HG03095 (cell line): ENCODE measurements at regions not wholly inside any gene's neighbourhood (a gene's known extent, or its start where the extent isn't known, plus 50 kb on each side); places are given as distances from the start of the nearest gene placed in this dataset.
"Not testable (repeated sequence)": the region's sequence is repeated elsewhere in the genome, so short reads cannot be mapped to it uniquely, and the experiment has no call there.

Source experiments
- ATAC-seq: cut with Tn5 transposase; IDR thresholded peaks from one replicate; pipeline ENCODE4 v1.9.1; 2021; ENCODE audit warnings: moderate library complexity; ENCODE audit not compliant: unreplicated experiment

DNA sequence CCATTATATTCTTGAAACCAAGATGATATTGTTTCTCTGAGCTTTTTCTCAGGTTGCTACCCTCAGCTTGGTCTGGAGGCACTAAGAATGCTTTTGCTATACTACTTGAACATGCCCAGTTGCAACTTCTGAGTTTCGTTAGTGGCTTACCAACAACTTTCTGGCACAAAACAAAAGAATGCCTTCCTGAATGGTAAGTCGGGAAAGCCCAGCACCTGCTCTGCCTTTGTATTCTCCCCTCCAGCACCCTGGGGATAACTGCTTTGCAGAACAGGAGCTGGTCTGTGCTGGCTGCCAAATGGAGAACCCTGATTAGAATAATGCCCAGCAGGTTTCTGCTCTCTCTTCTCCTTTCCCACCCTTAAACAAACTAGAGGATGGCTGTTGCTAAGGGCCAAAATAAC, 149.3 kb downstream of the TGFB2 start:
- ATAC-seq = no peak

DNA sequence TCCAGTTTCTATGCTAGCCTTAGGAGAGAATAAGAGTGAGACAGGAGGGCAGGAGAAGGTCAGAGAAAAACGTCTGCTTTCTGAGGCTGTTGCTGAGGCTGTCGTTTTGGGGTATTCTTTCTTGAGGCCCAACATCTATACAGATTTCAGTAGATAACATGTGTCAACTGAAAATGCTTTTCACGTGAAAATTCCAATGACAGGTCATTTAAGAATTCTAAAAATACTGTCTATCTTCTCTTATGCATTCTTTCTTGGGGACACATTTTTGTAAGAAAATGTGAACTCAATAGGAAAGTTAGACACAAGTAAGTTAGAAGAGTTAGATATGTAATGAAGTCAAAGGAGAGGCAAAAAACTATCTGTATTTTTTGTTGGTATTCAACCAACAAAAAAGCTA, 150.8 kb downstream of the TGFB2 start:
- ATAC-seq = no peak

DNA sequence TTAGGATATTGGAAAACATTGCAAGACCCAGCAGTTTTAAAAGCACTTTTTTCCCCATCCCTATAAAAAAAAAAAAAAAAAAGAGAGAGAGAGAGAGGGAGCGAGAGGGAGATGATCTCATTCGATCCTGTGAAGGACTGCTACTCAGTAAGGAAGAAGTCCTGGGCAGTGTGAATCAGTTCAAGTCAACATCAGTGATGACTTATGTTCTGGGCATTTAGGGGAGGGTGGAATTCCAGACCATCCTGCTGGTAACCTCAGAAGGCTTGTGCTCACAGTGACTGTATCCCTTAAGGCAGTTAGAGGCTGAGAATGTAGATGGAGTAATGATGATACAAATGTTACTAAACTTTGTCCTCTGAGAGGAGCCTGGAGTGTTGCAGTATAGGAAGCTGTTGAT, 151.4 kb downstream of the TGFB2 start:
- ATAC-seq = no peak

DNA sequence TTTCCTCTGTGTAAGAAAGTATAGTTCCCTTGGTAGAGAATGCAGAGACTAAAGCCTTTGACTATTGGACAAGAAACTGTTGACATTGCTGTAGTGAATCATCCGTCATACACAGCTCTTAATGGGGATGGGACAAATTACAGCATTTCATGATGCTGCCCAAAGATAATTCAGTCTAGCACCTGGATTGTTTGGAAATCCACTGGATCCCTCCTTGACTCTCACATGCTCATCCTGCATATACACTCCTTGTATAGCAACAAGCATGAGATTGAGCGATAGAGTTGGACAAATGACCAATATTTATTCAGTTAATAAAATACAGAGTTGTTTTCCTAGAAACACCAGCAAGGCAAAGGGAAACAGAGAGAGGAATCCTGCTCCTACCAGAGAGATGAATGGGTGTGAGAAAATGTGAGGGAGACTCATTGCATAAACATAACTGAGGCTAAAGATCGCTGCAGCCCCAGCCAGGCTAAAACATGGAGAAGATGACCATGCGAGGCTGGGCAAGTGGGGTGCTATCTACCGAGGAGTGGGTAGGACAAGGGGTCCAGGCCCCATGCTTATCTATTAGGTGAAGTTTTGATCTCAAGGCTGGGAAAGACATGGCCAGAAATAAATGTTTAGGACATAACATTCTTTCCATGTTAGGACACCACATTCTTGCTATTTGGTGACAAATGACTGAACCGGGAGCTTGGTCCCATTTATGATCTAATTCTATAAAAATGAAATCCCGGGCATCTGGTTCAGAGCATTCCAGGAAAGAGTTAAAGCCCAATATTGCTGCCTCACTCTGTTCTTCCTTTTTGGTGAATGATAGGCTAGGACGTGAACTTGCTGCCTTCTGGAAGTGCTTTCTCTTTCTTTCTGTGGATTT, 153.2 kb downstream of the TGFB2 start:
- ATAC-seq = no peak

DNA sequence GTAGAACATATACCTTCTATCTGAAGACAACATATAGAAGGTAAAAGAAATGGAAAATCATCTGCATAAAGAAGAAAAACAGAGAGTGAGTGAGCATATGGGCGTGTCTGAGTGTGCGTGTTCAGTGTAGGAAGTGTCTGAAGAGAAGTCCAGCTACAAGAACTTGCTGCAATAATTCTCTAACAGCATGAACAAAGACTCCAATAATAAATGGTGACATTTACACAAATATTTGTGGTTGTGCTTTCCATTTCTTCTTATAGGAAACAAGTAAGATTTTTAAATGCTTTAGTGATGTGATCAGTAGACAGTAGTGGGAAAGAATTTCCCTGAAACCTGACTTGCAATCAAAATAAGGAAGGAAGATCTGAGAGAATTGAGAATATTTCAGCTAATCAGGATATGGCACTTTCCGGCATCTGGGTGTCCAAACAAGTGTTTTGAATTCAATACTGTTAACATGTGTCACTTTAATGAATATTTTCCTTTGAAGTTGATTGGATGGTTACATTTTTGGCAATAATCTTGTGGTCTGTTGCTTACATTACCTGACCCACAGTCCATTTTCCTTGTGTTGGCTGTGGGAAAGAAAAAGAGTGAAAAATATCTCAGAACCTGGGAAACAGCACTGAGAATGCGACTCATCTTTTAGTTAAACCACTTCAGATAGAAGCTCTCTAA, 154.0 kb downstream of the TGFB2 start:
- no peak for ATAC-seq

DNA sequence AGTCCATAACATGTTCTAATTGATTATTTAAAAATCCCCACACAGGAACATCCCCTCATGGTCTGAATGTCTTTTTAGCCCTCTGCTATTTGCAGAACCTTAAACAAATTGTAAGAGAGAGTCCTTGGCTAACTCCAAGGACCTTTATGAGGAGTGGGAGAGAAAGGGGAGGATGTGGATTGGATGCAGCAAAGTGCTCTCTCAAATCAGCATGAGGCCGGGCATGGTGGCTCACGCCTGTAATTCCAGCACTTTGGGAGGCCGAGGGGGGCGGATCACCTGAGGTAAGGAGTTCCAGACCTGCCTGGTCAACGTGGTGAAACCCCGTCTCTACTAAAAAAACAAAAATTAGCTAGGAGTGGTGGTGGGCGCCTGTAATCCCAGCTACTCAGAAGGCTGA, 154.8 kb downstream of the TGFB2 start:
- ATAC-seq = no peak

DNA sequence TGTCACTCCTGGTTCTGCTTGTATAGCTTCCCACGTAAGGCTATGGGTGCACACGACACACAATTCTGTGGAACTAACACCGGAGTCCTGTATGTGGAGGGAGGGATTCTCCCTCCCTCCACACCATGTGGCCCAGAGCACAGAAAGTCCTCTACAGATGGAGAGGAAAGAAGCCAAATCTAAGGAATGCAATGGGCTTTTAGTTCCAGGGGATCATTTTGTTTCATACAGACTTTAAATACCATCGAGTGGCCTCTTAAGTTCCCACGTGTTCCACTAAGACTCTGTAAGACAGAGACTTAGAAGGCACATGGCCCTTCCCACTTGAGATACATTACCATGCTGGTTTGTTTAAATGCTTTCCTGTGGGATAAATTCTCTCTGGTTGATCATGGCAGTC, 156.0 kb downstream of the TGFB2 start:
- no peak for ATAC-seq

DNA sequence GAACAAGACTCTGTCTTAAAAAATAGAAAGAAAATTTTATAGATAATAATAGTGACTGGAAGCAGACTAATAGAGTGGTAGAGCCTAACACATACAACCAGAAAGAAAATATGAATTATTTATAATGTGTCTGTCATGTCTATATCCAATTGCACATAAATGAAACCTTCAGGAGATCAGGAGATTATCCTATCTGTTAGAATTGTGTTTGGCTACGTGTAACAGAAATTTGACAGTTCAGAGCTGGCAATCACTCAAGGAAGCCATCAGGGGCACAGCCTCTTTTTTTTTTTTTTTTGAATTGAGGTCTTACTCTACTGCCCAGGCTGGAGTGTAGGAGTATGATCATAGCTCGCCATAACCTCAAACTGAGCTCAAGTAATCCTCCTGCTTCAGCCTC, 157.2 kb downstream of the TGFB2 start:
- no peak for ATAC-seq

DNA sequence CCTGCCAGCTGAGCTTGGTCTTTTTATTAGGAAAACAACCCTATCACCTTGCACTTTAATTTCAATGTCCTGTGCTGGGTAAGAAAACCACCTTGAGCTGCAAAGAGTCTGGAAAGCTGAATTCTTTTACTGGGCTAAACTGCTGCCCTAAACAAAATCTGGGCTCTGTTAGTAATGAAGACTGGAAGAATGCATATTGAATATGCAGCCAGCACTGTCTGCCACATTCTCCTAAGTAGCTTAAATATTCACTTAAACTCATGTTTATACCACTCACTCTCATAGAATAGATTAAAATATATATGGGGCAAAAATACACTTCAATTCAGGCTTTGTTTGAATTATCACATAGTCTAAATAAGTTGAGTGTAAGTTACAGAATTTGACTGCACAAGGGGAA, 158.0 kb downstream of the TGFB2 start:
- ATAC-seq = no peak

DNA sequence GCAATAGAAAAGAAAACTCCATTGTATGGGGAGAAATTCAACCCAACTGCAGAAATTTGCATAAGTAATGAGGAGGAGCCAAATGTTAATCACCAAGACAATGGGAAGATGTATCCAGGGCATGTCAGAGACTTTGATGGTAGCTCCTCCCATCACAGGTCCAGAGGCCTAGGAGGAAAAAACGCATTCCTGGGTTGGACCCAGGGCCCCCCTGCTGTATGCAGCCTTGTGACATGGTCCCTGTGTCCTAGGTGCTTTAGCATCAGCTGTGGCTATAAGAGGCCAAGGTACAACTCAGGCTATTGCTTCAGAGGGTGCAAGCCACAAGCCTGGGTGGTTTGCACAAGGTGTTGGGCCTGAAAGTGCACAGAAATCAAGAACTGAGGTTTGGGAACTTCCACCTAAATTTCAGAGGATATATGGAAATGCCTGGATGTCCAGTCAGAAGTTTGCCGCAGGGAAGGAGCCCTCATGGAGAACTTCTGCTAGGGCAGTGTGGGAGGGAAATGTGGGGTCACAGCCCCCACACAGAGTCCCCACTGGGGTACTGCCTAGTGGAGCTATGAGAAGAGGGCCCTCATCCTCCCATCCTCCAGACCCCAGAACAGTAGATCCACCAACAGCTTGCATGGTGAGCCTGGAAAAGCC, 162.3 kb downstream of the TGFB2 start:
- no peak for ATAC-seq

DNA sequence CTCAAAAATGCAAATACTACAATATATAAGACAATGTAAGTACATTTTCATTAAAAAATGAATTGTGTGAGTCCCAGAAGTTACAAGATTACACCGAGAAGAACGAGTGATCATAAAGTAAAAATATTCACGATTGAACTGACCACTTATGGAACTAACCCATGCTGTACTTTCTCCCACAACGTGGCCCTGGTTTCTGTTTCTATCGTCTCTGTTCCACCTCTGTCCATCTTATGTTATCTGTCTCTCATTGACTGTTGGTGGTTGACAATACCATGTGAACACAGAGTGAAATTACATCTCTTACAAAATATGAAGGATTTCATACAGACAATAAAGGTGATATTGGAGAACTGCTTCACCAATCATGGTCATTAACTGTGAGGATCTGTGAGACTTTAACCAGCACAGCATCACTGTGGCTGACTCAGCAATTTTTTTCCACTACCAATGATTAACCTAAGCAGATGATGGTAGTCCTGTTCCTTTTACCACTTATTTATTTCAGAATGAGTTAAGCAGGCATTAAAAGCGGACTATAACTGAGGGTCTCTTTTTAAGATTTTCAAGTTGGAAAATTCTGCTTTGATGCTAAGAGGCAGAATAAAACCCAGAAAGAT, 165.1 kb downstream of the TGFB2 start:
- no peak for ATAC-seq

DNA sequence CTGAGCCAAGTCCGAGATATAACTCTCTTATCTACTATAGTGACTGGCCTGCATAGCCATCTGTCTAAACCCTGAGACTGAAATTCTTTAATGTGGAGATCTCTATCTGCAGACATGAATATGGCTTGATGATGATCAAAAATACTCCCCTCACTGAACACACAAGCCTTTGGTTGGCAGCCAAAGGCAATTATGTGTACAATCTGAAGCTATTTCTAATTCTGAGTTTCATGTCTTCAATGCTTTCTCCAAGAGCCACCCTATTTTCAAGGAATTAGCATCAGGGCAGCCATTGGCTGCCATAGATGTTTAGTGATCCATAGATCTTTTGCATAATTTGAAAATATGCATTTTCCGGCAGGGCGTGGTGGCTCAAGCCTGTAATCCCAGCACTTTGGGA, 168.2 kb downstream of the TGFB2 start:
- no peak for ATAC-seq

DNA sequence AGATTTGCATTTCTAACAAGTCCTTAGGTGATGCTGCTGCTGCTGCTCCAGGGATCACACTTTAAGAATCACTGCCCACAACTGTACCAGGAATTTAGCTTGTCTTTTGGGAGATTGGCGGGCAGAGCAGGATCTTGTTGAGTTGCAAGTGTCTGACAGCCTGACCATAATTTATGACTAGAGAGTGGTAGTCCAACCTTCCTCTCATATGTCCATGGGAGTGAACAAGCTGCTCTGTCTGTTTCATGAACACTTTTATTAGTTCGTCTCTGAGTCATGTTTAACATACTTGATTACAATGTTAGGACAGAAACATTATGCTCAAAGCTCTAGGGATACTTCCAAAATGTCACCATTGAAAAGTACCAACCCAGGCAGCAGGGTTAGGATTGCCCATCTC, 169.6 kb downstream of the TGFB2 start:
- no peak for ATAC-seq

DNA sequence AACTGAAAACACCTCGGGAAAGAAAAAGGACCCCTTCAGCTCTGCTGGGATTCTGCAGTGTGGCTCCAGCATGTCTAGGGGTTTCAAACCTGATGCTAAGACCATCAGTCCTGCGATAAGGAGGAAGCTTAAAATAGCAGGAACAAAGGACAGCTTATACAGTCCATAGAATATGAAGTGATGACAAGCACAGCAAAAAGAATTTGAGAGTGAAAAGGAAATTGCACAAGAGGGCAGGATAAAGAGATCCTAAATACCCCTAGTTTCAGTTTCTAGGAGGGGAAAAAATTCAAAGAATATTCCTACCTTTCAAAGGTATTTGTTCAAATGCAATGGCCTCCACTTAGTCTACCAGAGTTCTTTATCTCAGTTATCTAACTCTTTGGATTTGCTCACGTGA, 171.4 kb downstream of the TGFB2 start:
- ATAC-seq = no peak

DNA sequence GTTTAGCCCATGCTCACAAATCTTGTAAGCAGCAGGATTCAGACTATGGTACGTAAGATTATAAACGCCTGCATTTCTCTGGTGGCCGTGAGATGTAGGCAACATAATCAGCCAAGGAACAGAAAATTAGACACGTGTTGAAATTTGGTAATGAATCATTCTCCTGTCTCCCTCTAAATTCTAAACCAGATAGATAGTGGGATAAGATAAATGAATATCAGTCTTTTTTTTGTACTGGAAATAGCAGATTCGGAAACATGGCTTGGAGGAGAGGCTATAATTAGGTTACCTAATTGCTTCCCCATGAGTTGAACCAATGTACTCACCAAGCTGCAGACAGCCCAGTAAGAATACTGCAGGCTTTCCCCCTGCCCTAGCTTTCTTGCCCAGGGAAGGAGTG, 172.3 kb downstream of the TGFB2 start:
- no peak for ATAC-seq

DNA sequence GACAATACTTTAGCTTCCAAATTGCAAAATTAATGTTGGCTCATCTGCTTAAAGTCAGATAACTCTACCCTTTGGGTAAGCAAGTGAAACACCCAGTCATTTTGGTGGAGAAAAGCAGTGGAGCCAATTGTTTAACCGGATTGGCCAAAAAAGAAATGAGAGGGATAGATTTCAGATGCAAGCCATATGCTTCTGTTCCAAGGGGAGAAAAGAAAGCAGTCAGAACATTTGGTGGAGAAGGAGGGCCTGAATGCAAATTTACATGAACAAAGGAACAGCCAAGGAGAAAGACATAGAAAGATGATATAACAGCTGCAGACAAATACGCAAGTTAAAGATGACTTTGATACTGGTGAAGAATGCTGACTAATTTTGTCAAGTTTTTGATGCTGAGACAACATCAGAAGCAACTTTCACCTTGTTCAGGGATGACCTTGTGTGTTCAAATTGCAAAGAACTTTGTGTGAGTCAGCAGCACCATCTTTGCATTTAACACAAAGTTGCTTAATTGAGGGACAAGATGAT, 173.1 kb downstream of the TGFB2 start:
- ATAC-seq = no peak

DNA sequence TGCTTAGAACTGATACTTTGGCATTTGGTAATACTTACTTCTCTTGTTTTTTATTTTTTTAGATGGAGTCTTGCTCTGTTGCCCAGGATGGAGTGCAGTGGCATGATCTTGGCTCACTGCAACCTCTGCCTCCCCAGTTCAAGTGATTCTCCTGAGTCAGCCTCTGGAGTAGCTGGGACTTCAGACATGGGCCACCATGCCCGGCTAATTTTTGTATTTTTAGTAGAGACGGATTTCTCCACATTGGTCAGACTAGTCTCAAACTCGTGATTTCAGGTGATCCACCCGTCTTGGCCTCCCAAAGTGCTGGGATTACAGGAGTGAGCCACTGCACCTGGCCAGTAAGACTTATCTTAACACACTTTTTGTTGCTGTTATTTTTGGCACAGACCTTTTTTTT, 175.5 kb downstream of the TGFB2 start:
- not testable (repeated sequence) for ATAC-seq

DNA sequence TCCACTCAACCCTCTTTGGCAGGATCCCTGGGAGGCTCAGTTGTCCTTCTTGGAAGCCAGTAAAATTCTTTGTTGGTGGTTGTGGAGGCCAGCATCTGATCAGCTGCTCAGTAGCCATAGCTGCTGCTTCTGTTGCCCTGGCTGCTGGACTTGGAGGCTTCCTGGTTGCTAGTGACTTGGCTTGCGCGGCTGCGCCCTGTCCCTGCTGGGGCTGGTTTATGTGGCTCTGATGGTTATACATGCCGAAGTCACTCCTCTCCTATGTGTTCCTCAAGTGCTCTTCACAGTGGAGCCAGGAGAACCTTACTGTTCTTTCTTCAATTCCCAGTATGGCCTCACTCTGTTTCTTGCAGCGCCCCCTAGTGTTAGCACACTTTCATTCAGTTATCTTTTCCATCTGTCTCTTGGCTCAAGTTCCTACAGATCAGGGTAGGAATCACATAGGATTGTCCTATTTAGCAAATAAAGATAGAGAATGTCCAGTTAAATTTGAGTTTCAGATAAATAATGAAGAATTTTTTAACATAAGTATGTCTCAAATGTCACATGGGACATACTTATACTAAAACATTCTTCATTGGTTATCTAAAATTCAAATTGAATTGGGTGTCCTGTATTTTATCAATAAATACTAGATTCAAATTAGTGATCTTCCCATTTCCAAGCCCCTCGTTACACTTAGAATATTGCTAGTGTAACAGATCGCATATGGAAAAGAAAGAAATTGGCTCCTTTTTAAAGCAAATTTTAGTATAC, 176.5 kb downstream of the TGFB2 start:
- no peak for ATAC-seq

DNA sequence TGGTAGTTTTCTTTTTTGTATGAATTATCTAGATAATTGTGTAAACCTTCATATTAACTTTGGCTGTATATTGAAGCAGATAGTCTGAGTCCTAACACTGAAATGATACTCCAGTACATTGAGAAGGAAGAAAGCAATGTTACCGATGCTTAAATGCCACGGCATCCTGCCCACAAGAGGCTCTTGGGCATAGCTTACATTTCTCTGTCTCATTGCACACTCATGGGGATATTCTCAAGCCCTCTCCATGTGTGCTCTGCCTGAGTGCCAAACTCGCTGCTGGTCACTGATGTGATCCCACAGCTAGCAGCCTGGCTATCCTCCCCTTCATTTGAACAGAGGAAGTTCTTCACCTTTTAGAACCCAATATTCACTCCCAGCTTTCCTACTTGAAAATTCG, 179.4 kb downstream of the TGFB2 start:
- ATAC-seq = no peak

DNA sequence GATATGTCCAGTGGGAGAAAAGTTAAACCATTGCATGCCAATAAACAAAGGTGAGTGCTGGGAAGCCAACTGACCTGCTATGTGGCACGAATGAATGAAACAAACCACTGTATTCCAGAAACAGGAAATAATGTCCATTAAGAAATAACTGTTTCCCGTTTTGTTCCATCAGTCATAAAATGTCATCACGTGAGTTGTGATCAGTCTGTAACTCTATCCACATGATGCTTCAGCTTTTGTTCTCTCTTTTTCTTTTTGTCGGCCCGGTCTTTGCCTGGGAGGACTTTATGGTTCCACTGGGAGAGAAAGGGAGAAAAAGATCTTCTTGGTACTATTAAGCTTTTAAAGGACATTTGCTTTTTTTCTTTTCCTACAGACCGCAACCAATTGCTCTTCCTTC, 179.9 kb downstream of the TGFB2 start:
- ATAC-seq = no peak
